OCI-LY3 (cell line): ENCODE measurements at regions not wholly inside any gene's neighbourhood (a gene's known extent, or its start where the extent isn't known, plus 50 kb on each side); places are given as distances from the start of the nearest gene placed in this dataset.

Experiments used
- H2AFZ ChIP-seq: fragments of 200-600, 300-600 bp; shearing (Covaris generic); 2 replicates; pipeline ENCODE4 v1.6.0; 2014; ENCODE audit warnings: antibody characterized with exemption, low read depth, low read length
- H3K27ac ChIP-seq: fragments of 200-600, 300-600 bp; sonication (generic); 2 replicates; pipeline ENCODE4 v1.5.1; 2014; ENCODE audit warnings: mild to moderate bottlenecking, low read length, moderate library complexity, mixed read lengths
- H3K27me3 ChIP-seq: fragments of 200-600, 300-600 bp; sonication (generic); 2 replicates; pipeline ENCODE4 v1.6.1; 2014; ENCODE audit warnings: low read depth, low read length, mixed read lengths
- H3K36me3 ChIP-seq: fragments of 200-600, 300-600 bp; sonication (generic); replicated peaks from 2 replicates; pipeline ENCODE3; 2014; ENCODE audit warnings: low read depth, low read length, mixed read lengths
- H3K4me1 ChIP-seq: fragments of 300-600, 200-600 bp; sonication (generic); 2 replicates; pipeline ENCODE4 v1.6.1; 2014; ENCODE audit warnings: low read length, mixed read lengths
- H3K4me2 ChIP-seq: fragments of 200-600, 300-600 bp; sonication (generic); 2 replicates; pipeline ENCODE4 v1.6.1; 2014; ENCODE audit warnings: low read length, mixed read lengths
- H3K4me3 ChIP-seq: fragments of 300-600, 200-600 bp; sonication (generic); 2 replicates; pipeline ENCODE4 v1.5.1; 2014; ENCODE audit warnings: antibody characterized with exemption, mild to moderate bottlenecking, low read length, moderate library complexity
- H3K79me2 ChIP-seq: fragments of 300-600, 200-600 bp; shearing (Covaris generic); 2 replicates; pipeline ENCODE4 v1.6.1; 2014; ENCODE audit warnings: mild to moderate bottlenecking, low read length, mixed read lengths
- H3K9ac ChIP-seq: fragments of 300-600, 200-600 bp; shearing (Covaris generic); 2 replicates; pipeline ENCODE4 v1.6.0; 2014; ENCODE audit warnings: mild to moderate bottlenecking, low read length, moderate library complexity
- H3K9me3 ChIP-seq: fragments of 200-600, 300-600 bp; shearing (Covaris generic); 2 replicates; pipeline ENCODE4 v1.6.1; 2014; ENCODE audit warnings: low read length, mixed read lengths; ENCODE audit not compliant: insufficient read depth
- H4K20me1 ChIP-seq: fragments of 200-600, 300-600 bp; sonication (generic); 2 replicates; pipeline ENCODE4 v1.6.1; 2016; ENCODE audit warnings: low read length, mixed read lengths; ENCODE audit not compliant: insufficient read depth
- EZH2phosphoT487 ChIP-seq: fragments of 200-600 bp; shearing (Covaris generic); IDR thresholded peaks from 2 replicates; pipeline ENCODE4 v1.6.1; 2018; ENCODE audit warnings: antibody characterized with exemption, mixed run types, low read depth
- TF ChIP-seq, protein P1 (sequence below): fragments of 200-600, 300-600 bp; sonication (generic); IDR thresholded peaks from 2 replicates; pipeline ENCODE4 v1.5.1; 2014; ENCODE audit warnings: antibody characterized with exemption, low read length, low read depth

DNA sequence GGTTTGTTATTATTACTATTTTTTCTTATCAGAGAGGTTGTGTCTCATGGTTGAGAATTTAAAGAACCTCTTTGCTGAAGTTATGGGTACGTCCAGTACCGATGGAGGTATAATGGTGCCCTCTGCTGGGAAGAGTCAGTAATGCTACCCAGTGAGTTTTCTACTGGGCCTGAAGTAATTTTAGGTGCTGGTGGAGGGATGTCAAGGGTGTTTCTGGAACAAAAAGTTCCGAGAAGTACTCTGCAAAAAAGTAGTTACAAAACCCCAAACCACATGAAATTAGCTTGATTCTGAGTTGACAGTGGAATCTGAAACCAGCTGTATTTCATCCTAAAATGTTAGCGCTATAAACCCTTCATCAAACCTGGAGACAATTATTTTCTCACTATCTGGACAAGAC, 102.5 kb upstream of the MID1 start:
- H3K27ac ChIP-seq, result no peak overlapping the region
- no peaks in the 10 kb centered on the region for H4K20me1 ChIP-seq
- H3K4me2 ChIP-seq, result no peak overlapping the region
- H2AFZ ChIP-seq, result no peak overlapping the region
- no peak overlapping the region for H3K4me3 ChIP-seq
- no peaks in the 10 kb centered on the region for H3K4me1 ChIP-seq
- no peaks in the 10 kb centered on the region for H3K9me3 ChIP-seq
- 0 out of 2 replicates have a peak, but pooled peaks cover 3% of the 10 kb centered on the region for H3K27me3 ChIP-seq
- H3K9ac ChIP-seq, result no peak overlapping the region
- H3K79me2 ChIP-seq, result no peaks in the 10 kb centered on the region
- TF ChIP-seq EZH2phosphoT487, result no peak
- TF ChIP-seq, protein P1, sequence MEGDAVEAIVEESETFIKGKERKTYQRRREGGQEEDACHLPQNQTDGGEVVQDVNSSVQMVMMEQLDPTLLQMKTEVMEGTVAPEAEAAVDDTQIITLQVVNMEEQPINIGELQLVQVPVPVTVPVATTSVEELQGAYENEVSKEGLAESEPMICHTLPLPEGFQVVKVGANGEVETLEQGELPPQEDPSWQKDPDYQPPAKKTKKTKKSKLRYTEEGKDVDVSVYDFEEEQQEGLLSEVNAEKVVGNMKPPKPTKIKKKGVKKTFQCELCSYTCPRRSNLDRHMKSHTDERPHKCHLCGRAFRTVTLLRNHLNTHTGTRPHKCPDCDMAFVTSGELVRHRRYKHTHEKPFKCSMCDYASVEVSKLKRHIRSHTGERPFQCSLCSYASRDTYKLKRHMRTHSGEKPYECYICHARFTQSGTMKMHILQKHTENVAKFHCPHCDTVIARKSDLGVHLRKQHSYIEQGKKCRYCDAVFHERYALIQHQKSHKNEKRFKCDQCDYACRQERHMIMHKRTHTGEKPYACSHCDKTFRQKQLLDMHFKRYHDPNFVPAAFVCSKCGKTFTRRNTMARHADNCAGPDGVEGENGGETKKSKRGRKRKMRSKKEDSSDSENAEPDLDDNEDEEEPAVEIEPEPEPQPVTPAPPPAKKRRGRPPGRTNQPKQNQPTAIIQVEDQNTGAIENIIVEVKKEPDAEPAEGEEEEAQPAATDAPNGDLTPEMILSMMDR, result peak; percentile 72
- H3K36me3 ChIP-seq, result no peaks in the 10 kb centered on the region

DNA sequence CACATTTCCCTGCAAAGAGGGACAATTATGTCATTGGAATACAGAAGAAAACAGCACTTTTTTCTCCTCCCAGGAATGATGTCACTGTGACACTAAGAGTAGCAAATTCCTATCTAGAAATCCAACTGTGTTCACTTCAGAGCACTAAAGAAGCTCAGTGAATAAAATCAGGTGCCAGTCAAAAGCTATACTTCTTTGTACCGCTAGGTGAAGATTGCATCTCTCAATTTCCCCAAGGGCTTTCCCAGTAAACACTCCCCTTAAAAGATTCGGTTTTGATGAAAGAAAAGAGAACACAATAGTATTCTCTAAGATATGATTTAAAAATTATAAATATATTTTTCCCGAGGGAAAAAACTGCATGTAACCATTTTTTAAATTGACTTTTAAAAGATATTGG, 104.7 kb upstream of the MID1 start:
- Histone ChIP-seq H3K9me3 (no peaks in the 10 kb centered on the region), H3K27me3 (0 out of 2 replicates have a peak, but pooled peaks cover 3% of the 10 kb centered on the region), H3K4me2 (no peak overlapping the region), H3K79me2 (no peaks in the 10 kb centered on the region), H3K9ac (no peak overlapping the region), H3K36me3 (no peaks in the 10 kb centered on the region), H4K20me1 (no peaks in the 10 kb centered on the region), H2AFZ (no peak overlapping the region), H3K27ac (no peak overlapping the region), H3K4me3 (no peak overlapping the region), H3K4me1 (no peaks in the 10 kb centered on the region)
- TF ChIP-seq, protein P1, result peak; percentile 30
- no peak for TF ChIP-seq EZH2phosphoT487

DNA sequence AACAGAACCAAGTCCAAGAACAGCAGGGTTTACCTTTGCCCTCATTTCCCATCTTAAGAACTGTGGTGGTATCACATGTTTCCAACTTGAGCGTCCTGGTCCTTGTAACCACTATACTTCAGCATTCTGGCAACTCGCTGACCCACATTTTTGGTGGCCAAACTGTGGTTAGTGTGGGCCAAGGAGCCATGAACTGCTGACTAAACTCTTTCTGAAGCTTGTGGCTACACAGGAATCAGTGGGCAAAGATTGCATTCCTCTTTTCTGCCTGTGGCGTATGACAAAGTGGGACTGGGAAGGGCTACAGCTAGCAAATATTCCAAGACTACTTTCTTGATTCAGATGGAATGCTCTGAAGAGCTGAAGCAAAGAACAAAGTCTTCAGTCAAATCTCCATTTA, 106.3 kb upstream of the MID1 start:
- no peaks in the 10 kb centered on the region for H3K79me2 ChIP-seq
- no peaks in the 10 kb centered on the region for H3K4me1 ChIP-seq
- H2AFZ ChIP-seq, result no peak overlapping the region
- 0 out of 2 replicates have a peak, but pooled peaks cover 3% of the 10 kb centered on the region for H3K27me3 ChIP-seq
- no peak overlapping the region for H3K27ac ChIP-seq
- H3K9me3 ChIP-seq, result no peaks in the 10 kb centered on the region
- no peak overlapping the region for H3K4me3 ChIP-seq
- H3K36me3 ChIP-seq, result no peaks in the 10 kb centered on the region
- TF ChIP-seq, protein P1, result no peak
- no peak for TF ChIP-seq EZH2phosphoT487
- H4K20me1 ChIP-seq, result no peaks in the 10 kb centered on the region
- H3K4me2 ChIP-seq, result no peak overlapping the region
- no peak overlapping the region for H3K9ac ChIP-seq

DNA sequence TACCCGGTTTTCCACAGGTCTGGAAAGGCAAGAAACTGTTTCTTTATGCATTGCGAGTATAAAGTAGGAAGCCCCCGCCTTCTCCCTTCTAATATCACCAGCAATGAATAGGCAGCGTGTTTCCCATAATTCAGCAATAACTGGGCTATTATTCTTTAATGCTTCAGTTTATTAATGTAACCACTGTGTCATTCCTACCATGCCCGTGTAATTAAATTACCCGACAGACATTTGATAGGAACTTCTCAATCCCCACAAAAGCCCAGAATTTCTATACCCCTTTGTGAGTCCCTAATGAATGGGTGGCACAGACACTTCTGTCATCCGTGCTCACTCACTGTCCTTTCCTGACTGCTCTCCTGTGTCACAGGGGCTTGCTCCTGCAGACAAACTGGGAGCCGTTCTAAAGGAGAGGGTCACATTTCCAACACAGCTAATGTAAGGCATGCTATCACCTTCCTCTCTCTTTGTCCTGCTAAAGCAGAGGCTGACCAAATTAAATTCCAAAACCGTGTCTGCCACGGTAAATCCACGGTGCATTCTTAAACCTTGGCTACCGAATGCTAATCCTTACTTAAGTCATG, 108.5 kb upstream of the MID1 start:
- no peaks in the 10 kb centered on the region for H3K4me1 ChIP-seq
- H4K20me1 ChIP-seq, result no peaks in the 10 kb centered on the region
- H3K36me3 ChIP-seq, result no peaks in the 10 kb centered on the region
- H3K27ac ChIP-seq, result no peak overlapping the region
- no peak for TF ChIP-seq EZH2phosphoT487
- TF ChIP-seq, protein P1, result no peak
- no peak overlapping the region for H3K4me2 ChIP-seq
- H3K79me2 ChIP-seq, result no peaks in the 10 kb centered on the region
- H3K9me3 ChIP-seq, result no peaks in the 10 kb centered on the region
- no peak overlapping the region for H3K9ac ChIP-seq
- no peak overlapping the region for H3K4me3 ChIP-seq
- H2AFZ ChIP-seq, result no peak overlapping the region
- 0 out of 2 replicates have a peak, but pooled peaks cover 3% of the 10 kb centered on the region for H3K27me3 ChIP-seq
